C4-2B (cell line): ENCODE measurements at regions not wholly inside any gene's neighbourhood (a gene's known extent, or its start where the extent isn't known, plus 50 kb on each side); places are given as distances from the start of the nearest gene placed in this dataset.

Source experiments
- ZFX ChIP-seq: fragments of 450-650 bp; IDR thresholded peaks from 2 replicates; pipeline ENCODE4 v1.6.1; 2017
- TF ChIP-seq, protein P1 (sequence below): fragments of 450-650 bp; conservative IDR thresholded peaks from 2 replicates; pipeline ENCODE4 v1.5.1; 2017; ENCODE audit warnings: mild to moderate bottlenecking

DNA sequence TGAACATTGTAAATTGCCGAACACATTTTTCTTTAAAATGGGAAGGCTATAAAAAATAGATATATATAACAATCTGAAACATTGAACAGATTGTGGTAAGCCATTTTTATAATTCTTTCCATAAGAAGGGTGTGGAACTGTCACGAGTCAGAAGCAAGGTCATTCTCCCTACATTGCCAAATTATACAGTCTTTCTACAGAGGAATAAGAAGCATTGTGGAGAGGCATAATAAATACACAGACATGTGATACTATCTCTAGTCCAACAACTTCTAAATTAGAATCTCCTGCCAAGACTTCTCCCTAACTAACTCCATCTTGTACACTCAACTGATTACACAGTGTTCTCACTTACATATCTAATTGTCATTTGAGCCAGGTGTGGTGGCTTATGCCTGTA is 227.9 kb downstream of the CENPF start:
- TF ChIP-seq, protein P1, sequence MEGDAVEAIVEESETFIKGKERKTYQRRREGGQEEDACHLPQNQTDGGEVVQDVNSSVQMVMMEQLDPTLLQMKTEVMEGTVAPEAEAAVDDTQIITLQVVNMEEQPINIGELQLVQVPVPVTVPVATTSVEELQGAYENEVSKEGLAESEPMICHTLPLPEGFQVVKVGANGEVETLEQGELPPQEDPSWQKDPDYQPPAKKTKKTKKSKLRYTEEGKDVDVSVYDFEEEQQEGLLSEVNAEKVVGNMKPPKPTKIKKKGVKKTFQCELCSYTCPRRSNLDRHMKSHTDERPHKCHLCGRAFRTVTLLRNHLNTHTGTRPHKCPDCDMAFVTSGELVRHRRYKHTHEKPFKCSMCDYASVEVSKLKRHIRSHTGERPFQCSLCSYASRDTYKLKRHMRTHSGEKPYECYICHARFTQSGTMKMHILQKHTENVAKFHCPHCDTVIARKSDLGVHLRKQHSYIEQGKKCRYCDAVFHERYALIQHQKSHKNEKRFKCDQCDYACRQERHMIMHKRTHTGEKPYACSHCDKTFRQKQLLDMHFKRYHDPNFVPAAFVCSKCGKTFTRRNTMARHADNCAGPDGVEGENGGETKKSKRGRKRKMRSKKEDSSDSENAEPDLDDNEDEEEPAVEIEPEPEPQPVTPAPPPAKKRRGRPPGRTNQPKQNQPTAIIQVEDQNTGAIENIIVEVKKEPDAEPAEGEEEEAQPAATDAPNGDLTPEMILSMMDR: no peak
- TF ChIP-seq ZFX: no peak
